ENCODE measurements at regions not wholly inside any gene's neighbourhood (a gene's known extent, or its start where the extent isn't known, plus 50 kb on each side); places are given as distances from the start of the nearest gene placed in this dataset.

GRCh38 chr5:168128557-168128956 lies 162.9 kb upstream of the WWC1 start:
- no peak overlapping the region for H3K4me2 ChIP-seq (ENCODE audit: insufficient read depth, low read length)
- no peak overlapping the region for H3K27ac ChIP-seq (ENCODE audit: insufficient read depth, low read depth, low read length)
- no peak overlapping the region for H3K4me3 ChIP-seq (replicated peaks in 1 of 3; ENCODE audit: insufficient read depth in 1 of 3, low read depth in 1 of 3, low read length in 3 of 3)
- no peak for TF ChIP-seq MAX (IDR thresholded peaks at IDR 0.05; ENCODE audit: insufficient read depth, insufficient read length)
- TF ChIP-seq FOS (IDR thresholded peaks at IDR 0.05; ENCODE audit: borderline replicate concordance, insufficient read depth, low read length), result no peak
- no peak for TF ChIP-seq MYC (IDR thresholded peaks at IDR 0.05; ENCODE audit: low read depth, low read length)
- no peak for TF ChIP-seq POLR2AphosphoS5 (IDR thresholded peaks at IDR 0.05; ENCODE audit: insufficient read depth, low read depth, low read length)
- TF ChIP-seq POLR2A (IDR thresholded peaks at IDR 0.05; ENCODE audit: low read depth, low read length), result no peak
- no peak for TF ChIP-seq JUN (IDR thresholded peaks at IDR 0.05; ENCODE audit: borderline replicate concordance, insufficient read depth, insufficient read length, low read depth)
- TF ChIP-seq CTCF (IDR thresholded peaks at IDR 0.05; ENCODE audit: extremely low read depth in 1 of 2, insufficient read depth in 1 of 2, low read depth in 1 of 2, low read length in 2 of 2), result no peak
- no peak for TF ChIP-seq GATA2 (IDR thresholded peaks at IDR 0.05; ENCODE audit: insufficient read depth, insufficient read length, low read depth, low read length)
- TF ChIP-seq EZH2 (IDR thresholded peaks at IDR 0.05; ENCODE audit: borderline replicate concordance, low read depth, low read length, severe bottlenecking), result no peak
- H3K27me3 ChIP-seq (ENCODE audit: control insufficient read depth in 2 of 2, insufficient read depth in 2 of 2, low read length in 2 of 2), result no peaks in the 10 kb centered on the region
- DNase-seq (ENCODE audit: low read depth, low spot score) (no peak), FAIRE-seq (no peak)
- H2AFZ ChIP-seq (ENCODE audit: low read depth, low read length), result no peak overlapping the region
- no peaks in the 10 kb centered on the region for H3K9me3 ChIP-seq (replicated peaks; ENCODE audit: control insufficient read depth, insufficient read depth, low read length)
- CTCF ChIA-PET, result no interaction called here
- no peaks in the 10 kb centered on the region for H4K20me1 ChIP-seq (replicated peaks; ENCODE audit: control insufficient read depth, extremely low read depth, insufficient read depth, low read length)
- dilution Hi-C loops (cut with MboI; ENCODE audit: extremely low pct_ligation_motif_present, low sequenced_read_pairs), result no loop called here
- H3K9me1 ChIP-seq (replicated peaks; ENCODE audit: control insufficient read depth, extremely low read depth, insufficient read depth, low read length), result no peaks in the 10 kb centered on the region
- no peaks in the 10 kb centered on the region for H3K36me3 ChIP-seq (ENCODE audit: control insufficient read depth in 2 of 2, extremely low read depth in 1 of 2, insufficient read depth in 2 of 2, low read length in 2 of 2)
- no TSS peak for BruUV-seq (replicated peaks)
- H3K9ac ChIP-seq (replicated peaks; ENCODE audit: extremely low read depth, insufficient read depth, low read length), result no peak overlapping the region
- intact Hi-C loops (cut with micrococcal nuclease), result no loop called here
- POLR2A ChIA-PET, result no interaction called here
- H3K79me2 ChIP-seq (ENCODE audit: control insufficient read depth, insufficient read depth, low read length), result no peaks in the 10 kb centered on the region
- no peaks in the 10 kb centered on the region for H3K4me1 ChIP-seq (ENCODE audit: control insufficient read depth, extremely low read depth, insufficient read depth, low read length)

Data from endothelial cell of umbilical vein (primary cell).